ENCODE measurements at regions not wholly inside any gene's neighbourhood (a gene's known extent, or its start where the extent isn't known, plus 50 kb on each side); places are given as distances from the start of the nearest gene placed in this dataset.
"Not testable (repeated sequence)": the region's sequence is repeated elsewhere in the genome, so short reads cannot be mapped to it uniquely, and the experiment has no call there.

GRCh38 chr4:111164556-111164955, 541.7 kb upstream of the PITX2 start:
- TF ChIP-seq POLR2A (IDR thresholded peaks at IDR 0.05; ENCODE audit: low read length); GATA1 (IDR thresholded peaks at IDR 0.05; ENCODE audit: low read depth, low read length): not testable (repeated sequence)
